HL-60 (cell line): ENCODE measurements at regions not wholly inside any gene's neighbourhood (a gene's known extent, or its start where the extent isn't known, plus 50 kb on each side); places are given as distances from the start of the nearest gene placed in this dataset.

Source experiments
- DNase-seq, 2 experiments: peaks; one replicate each; pipeline ENCODE4 v3.0.0-alpha.2; 2010 to 2020; ENCODE audit warnings: low read depth in 1 of 2, low spot score in 1 of 2
- H3K27ac ChIP-seq: fragments of 250-450 bp; sonication (Bioruptor Pico); replicated peaks from 2 replicates; pipeline ENCODE4 v1.5.1; 2020; ENCODE audit warnings: mild to moderate bottlenecking, moderate library complexity
- H3K27me3 ChIP-seq: fragments of 250-450 bp; sonication (Bioruptor Pico); 2 replicates; pipeline ENCODE4 v1.5.1; 2021; ENCODE audit warnings: mild to moderate bottlenecking, moderate library complexity; ENCODE audit not compliant: insufficient read depth, poor library complexity, severe bottlenecking
- H3K4me3 ChIP-seq: replicated peaks from 2 replicates; pipeline ENCODE4 v1.5.1; 2011; ENCODE audit warnings: mild to moderate bottlenecking, control low read depth, low read length; ENCODE audit not compliant: insufficient read depth
- GABPA ChIP-seq: IDR thresholded peaks from 2 replicates; pipeline ENCODE4 v1.6.1; 2012; ENCODE audit warnings: low read depth
- POLR2AphosphoS5 ChIP-seq: IDR thresholded peaks from 2 replicates; pipeline ENCODE4 v1.6.1; 2012; ENCODE audit warnings: low read depth
- SPI1 ChIP-seq: IDR thresholded peaks from 2 replicates; pipeline ENCODE4 v1.6.1; 2012; ENCODE audit warnings: low read depth, mild to moderate bottlenecking, borderline replicate concordance
- TF ChIP-seq, protein P1 (sequence below): IDR thresholded peaks from 2 replicates; pipeline ENCODE4 v1.6.1; 2012; ENCODE audit warnings: low read depth; ENCODE audit not compliant: insufficient replicate concordance
- TF ChIP-seq, protein P2 (sequence below): IDR thresholded peaks from one replicate; pipeline ENCODE4 v1.5.1; 2011; ENCODE audit warnings: low read length, control low read depth, inconsistent platforms; ENCODE audit not compliant: insufficient read depth

DNA sequence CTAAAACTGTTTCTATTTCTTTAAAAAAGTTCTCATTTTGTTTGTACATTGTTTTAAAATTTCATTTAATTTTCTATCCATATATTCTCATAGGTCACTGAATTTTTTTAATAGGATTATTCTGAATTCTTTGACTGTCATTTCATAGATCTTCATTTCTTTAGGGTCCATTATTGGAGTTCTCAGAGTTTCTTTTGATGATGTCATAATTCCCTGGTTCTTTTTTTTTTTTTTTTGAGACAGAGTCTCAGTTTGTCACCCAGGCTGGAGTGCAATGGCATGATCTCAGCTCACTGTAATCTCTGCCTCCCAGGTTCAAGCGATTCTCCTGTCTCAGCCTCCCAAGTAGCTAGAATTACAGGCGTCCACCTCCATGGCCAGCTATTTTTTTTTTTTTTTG is 89.9 kb downstream of the DMRT2 start:
- no peak for DNase-seq
- TF ChIP-seq GABPA = no peak
- no peak for TF ChIP-seq POLR2AphosphoS5
- no peak for TF ChIP-seq SPI1
- TF ChIP-seq, protein P1, sequence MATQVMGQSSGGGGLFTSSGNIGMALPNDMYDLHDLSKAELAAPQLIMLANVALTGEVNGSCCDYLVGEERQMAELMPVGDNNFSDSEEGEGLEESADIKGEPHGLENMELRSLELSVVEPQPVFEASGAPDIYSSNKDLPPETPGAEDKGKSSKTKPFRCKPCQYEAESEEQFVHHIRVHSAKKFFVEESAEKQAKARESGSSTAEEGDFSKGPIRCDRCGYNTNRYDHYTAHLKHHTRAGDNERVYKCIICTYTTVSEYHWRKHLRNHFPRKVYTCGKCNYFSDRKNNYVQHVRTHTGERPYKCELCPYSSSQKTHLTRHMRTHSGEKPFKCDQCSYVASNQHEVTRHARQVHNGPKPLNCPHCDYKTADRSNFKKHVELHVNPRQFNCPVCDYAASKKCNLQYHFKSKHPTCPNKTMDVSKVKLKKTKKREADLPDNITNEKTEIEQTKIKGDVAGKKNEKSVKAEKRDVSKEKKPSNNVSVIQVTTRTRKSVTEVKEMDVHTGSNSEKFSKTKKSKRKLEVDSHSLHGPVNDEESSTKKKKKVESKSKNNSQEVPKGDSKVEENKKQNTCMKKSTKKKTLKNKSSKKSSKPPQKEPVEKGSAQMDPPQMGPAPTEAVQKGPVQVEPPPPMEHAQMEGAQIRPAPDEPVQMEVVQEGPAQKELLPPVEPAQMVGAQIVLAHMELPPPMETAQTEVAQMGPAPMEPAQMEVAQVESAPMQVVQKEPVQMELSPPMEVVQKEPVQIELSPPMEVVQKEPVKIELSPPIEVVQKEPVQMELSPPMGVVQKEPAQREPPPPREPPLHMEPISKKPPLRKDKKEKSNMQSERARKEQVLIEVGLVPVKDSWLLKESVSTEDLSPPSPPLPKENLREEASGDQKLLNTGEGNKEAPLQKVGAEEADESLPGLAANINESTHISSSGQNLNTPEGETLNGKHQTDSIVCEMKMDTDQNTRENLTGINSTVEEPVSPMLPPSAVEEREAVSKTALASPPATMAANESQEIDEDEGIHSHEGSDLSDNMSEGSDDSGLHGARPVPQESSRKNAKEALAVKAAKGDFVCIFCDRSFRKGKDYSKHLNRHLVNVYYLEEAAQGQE = no peak
- TF ChIP-seq, protein P2, sequence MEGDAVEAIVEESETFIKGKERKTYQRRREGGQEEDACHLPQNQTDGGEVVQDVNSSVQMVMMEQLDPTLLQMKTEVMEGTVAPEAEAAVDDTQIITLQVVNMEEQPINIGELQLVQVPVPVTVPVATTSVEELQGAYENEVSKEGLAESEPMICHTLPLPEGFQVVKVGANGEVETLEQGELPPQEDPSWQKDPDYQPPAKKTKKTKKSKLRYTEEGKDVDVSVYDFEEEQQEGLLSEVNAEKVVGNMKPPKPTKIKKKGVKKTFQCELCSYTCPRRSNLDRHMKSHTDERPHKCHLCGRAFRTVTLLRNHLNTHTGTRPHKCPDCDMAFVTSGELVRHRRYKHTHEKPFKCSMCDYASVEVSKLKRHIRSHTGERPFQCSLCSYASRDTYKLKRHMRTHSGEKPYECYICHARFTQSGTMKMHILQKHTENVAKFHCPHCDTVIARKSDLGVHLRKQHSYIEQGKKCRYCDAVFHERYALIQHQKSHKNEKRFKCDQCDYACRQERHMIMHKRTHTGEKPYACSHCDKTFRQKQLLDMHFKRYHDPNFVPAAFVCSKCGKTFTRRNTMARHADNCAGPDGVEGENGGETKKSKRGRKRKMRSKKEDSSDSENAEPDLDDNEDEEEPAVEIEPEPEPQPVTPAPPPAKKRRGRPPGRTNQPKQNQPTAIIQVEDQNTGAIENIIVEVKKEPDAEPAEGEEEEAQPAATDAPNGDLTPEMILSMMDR = no peak
- no peak overlapping the region for H3K27ac ChIP-seq
- H3K4me3 ChIP-seq = no peak overlapping the region
- no peaks in the 10 kb centered on the region for H3K27me3 ChIP-seq

DNA sequence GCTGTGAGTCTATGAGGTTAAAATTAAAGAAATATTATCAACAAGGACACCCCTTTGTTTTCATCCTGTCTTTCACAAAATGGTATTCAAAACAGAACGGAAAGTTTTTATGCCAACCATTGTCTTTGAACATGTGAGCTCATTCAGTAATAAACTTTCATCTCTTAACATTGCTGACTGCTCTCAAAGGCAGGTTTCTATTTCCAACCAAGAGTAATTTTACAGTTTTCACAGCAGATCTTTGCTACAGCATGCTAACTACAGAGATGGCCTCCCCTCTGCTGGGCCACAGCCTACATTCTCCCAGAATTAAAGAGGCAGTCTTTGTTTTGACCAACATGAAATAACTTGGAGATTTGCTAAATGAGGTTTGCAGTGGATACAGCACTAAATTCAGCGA is 101.5 kb downstream of the DMRT2 start:
- Histone ChIP-seq H3K27me3 (no peaks in the 10 kb centered on the region), H3K4me3 (no peak overlapping the region), H3K27ac (no peak overlapping the region)
- TF ChIP-seq, protein P2 = no peak
- TF ChIP-seq GABPA (no peak), SPI1 (no peak), POLR2AphosphoS5 (no peak)
- TF ChIP-seq, protein P1 = no peak
- no peak for DNase-seq

- H3K27me3 ChIP-seq = no peaks in the 10 kb centered on the region
- no peak overlapping the region for H3K4me3 ChIP-seq
- DNase-seq = no peak
- TF ChIP-seq, protein P1 = no peak
- no peak for TF ChIP-seq GABPA
- no peak for TF ChIP-seq SPI1
- TF ChIP-seq, protein P2 = no peak
- no peak for TF ChIP-seq POLR2AphosphoS5
- no peak overlapping the region for H3K27ac ChIP-seq
Observed at GRCh38 chr9:1152171-1152570, 102.0 kb downstream of the DMRT2 start.
